HL-60 (cell line): ENCODE measurements at regions not wholly inside any gene's neighbourhood (a gene's known extent, or its start where the extent isn't known, plus 50 kb on each side); places are given as distances from the start of the nearest gene placed in this dataset.

Source experiments
- POLR2AphosphoS5 ChIP-seq: IDR thresholded peaks from 2 replicates; pipeline ENCODE4 v1.6.1; 2012; ENCODE audit warnings: low read depth
- REST ChIP-seq: IDR thresholded peaks from 2 replicates; pipeline ENCODE4 v1.6.1; 2012; ENCODE audit warnings: low read depth; ENCODE audit not compliant: insufficient replicate concordance
- TF ChIP-seq, protein P1 (sequence below): IDR thresholded peaks from one replicate; pipeline ENCODE4 v1.5.1; 2011; ENCODE audit warnings: low read length, control low read depth, inconsistent platforms; ENCODE audit not compliant: insufficient read depth

DNA sequence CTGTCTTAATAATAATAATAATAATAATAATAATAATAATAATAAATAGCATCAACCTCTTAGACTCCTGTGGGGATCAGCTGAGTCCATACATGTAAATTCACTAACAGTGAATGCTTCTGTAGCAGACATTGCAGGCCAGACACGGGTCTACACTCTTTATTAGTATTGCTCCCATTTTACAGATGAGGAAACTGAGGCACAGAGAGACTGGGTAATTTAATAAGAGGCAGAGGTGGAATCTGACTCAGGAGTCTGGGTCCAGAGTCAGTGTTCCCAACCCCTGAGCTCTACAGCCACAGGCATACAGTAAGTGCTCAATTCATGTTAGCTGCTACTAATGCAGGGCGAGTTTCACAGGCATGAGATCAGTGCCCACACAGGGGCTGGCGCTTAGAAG lies 123.2 kb upstream of the MAP1LC3B2 start:
- TF ChIP-seq, protein P1, sequence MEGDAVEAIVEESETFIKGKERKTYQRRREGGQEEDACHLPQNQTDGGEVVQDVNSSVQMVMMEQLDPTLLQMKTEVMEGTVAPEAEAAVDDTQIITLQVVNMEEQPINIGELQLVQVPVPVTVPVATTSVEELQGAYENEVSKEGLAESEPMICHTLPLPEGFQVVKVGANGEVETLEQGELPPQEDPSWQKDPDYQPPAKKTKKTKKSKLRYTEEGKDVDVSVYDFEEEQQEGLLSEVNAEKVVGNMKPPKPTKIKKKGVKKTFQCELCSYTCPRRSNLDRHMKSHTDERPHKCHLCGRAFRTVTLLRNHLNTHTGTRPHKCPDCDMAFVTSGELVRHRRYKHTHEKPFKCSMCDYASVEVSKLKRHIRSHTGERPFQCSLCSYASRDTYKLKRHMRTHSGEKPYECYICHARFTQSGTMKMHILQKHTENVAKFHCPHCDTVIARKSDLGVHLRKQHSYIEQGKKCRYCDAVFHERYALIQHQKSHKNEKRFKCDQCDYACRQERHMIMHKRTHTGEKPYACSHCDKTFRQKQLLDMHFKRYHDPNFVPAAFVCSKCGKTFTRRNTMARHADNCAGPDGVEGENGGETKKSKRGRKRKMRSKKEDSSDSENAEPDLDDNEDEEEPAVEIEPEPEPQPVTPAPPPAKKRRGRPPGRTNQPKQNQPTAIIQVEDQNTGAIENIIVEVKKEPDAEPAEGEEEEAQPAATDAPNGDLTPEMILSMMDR: no peak
- TF ChIP-seq REST: no peak
- no peak for TF ChIP-seq POLR2AphosphoS5
